Mesenteric fat pad (tissue), 1 donor: ENCODE measurements at regions not wholly inside any gene's neighbourhood (a gene's known extent, or its start where the extent isn't known, plus 50 kb on each side); places are given as distances from the start of the nearest gene placed in this dataset.
"Not testable (repeated sequence)": the region's sequence is repeated elsewhere in the genome, so short reads cannot be mapped to it uniquely, and the experiment has no call there.

Source experiments
- DNase-seq: peaks from one replicate; pipeline ENCODE4 v3.0.0-alpha.2; 2020; ENCODE audit warnings: low spot score
- donor health status: DM: yes; HTN: yes; CAD: no.

GRCh38 chr14:97978341-97978740, 1181.2 kb downstream of the VRK1 start:
- no peak for DNase-seq

- DNase-seq, result no peak
Measured at GRCh38 chr14:97993508-97994019, 1196.4 kb downstream of the VRK1 start.

DNA sequence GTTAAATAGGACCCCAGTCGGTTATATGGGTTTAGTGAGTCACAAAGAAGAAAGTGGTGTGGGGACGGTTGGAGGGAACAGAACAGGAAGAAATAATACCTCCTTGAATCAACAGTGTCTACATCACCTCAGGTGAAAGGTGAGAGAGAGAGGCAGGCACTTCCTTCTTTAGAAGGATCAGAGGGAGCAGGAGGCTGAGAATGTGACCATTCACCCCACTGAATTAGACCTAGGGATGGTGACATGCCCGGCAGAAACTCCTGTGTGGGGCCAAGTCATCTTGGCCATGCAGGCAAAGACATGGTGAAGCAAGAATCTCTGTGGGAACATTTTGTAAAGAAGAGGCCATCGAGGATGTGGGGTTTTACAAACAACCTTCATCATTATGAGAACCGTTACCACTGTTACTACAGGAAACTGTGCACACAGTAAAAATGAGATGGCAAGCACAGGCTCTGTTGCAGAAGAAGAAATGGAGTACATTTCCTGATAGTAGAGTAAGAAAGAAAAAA, 1196.9 kb downstream of the VRK1 start:
- no peak for DNase-seq

DNA sequence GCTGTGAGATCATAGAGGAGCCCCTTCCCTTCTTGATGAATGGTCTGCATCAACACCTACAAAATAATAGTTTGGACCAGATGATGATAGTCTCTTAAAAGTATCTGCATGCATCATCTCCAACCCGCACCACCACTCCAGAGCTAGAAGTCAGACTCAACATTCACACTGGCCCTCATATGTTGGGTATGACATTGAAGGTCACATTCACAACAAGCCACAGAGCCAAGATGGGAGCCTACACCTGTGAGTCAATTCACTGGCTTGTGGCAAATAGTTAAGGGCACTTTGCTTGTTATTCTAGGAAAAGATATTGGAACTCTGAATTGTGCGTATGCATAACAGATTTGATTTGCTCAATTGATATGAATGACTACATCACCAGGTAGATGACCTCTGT, 1197.9 kb downstream of the VRK1 start:
- no peak for DNase-seq

DNA sequence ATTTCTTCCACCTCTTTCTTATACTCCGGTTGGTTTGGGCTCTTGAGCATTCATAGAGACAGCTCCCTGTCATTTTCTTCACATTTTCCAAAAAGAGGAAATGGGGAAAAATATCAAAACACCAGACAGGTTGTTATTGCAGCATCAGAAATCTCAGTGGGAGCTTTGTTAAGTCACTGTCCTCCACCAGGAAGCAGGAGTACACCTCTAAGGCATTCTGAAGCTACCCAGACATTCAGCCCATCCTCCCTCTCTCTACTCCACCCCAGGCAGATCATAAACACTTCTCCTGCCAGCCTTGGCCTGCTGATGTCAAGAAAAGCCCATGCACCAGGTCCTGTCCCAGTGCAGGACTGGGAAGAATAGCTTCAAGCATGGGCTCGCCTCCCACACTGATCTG, 1198.3 kb downstream of the VRK1 start:
- DNase-seq, result no peak

GRCh38 chr14:98006008-98006407, 1208.8 kb downstream of the VRK1 start:
- DNase-seq, result no peak

DNA sequence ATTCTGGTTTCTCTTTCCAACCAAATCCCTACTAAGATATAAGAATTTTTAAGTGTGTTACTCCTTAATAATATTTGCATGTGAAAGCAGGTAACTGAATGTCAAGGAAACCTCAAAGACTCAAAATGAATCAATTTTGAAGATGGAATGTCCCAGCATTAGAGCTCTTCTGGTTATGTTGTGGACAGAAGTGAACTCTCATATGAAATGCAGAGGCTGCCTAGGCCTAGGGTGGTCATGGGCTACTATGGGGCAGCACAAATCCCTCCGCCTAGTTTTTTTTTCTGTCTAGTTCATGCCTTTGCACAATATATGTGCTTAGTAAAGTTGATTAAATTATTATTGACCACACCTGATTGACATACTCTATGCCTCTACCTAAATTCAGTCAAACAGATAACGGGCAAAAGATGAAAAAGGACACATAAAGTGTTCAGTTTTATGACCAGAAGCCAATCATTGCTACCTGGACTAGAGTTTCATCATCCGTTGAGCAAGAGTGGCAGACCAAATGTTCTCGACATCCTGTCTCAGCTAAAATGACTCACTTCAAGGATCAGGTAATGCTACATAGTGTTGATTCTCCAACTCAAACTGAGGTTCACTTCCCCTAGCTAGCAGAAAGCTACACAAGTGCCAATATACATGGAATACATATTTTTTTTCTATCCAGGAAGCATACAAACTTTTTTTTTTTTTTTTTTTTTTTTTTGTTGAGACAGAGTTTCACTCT, 1211.4 kb downstream of the VRK1 start:
- DNase-seq, result no peak

GRCh38 chr14:98009177-98009576, 1212.0 kb downstream of the VRK1 start:
- DNase-seq, result not testable (repeated sequence)

DNA sequence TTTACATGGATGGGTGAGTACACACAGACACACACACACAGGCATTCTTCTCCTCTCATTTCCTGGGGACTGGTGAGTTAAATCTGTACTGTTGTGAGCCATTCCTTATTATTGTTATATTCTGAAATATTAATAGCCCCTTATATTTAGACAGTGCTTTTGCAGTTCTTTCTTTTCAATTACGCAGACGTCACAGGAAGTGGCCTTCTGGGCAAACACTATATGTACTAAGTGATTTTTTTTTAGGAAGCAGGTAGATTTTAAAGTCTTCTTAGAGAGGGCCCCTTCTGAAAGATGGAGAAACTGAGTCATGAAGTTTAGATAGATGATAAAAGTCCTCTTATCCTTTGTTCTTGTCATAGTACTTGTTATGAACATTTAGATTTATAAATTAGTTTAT, 1213.6 kb downstream of the VRK1 start:
- DNase-seq, result no peak

DNA sequence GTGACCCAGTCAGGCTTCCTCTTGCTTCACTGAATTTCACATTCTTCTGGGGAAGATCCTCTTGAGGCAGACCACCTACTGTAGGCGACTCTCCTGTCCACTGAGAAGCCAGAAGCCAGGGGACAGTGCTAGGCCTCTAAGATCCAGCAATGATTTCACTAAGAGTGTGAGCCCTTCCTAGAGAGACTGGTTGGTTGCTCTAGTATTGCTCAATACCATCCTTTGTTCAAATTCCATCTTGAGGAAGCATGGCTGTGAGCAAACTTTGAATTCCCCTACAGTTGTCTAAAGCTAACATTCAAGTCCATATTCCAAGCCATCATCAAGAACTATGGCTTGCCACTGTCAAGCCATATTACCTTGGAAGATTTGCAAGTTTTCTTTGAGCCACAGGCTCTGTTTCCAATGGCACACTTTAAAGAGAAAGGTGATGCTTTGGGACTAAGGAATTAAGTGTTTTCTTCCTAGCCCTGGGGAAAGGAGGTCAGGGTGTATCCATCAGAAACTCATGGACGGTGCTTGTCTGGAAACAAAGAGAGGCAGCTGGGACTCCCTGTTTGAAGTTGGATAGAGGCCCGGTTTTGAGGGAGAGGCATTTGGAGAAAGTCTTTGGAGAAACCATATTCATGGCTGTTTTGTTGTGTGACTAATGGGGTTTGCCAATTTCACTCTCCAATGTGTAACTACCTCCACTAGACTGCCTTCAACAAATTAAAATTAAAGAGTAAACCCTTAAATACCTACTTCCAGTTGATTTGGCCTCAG, 1217.9 kb downstream of the VRK1 start:
- DNase-seq, result no peak

GRCh38 chr14:98015921-98016320, 1218.7 kb downstream of the VRK1 start:
- no peak for DNase-seq

- no peak for DNase-seq
Measured at GRCh38 chr14:98018628-98019027, 1221.4 kb downstream of the VRK1 start.

DNA sequence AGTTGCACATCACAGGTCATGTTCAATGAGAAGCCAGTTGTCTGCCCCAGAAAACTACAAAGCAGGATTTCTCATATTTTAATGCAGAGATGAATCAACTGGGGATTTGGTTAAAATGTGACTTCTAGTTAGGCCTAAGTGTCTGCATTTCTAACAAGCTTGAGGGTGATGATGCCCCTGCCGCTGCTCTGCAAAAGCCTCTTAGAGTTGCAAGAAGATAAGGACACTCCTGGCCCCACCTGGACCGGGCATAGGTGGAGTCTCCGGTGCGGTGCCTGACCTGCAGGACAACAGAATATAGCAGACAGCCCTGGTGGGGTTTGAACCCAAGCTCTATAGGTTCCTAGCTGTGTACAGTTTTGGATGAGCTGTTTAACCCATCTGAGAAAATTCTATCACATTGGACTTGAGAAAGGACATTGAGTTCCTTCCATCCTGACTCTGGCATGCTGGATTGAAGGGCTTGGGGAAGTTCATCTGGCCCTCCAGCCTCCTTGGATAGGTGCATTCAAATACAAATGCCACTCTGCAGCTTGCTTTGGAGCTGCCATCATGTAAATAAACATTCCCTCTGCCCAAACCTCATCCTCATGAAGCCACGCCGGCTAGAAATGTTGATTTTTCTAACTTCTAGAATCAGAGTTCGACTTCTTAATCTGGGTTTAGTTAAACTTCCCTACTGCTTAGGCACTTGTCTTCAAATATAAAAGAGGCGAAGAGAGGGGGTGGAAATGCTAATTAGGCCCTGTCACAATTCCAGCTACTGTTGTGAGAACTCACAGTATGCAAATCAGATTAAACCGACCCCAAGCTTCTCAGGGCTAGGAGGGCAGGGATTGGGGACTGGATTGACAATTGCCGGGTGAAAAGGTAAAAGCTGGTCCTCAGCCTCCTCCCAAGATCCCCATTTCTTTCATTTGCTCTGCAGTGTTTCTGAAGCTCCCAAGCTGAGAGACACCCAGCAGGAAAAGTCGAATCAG, 1225.6 kb downstream of the VRK1 start:
- no peak for DNase-seq

GRCh38 chr14:98028162-98028561, 1231.0 kb downstream of the VRK1 start:
- no peak for DNase-seq

GRCh38 chr14:98035396-98035795, 1236.6 kb downstream of the BCL11B start:
- DNase-seq, result no peak

DNA sequence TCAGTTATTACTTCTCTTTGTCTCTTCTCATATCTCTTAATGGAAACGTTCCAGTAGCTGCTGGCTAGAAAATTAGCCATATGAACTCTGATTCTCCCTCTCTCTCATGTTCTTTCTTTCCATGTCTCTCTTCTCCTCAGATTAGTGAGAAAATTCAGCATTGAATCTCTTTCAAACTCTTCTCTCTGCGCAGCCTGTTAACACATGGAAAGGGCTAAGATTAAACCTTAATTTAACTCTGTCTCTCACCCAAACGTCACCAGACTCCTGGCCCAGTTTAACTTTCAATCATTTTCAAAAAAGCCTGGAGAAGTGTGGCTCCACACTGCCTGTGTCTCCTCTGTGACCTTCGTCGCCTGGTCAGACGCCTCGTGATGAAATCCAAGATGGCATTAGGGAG, 1234.2 kb downstream of the BCL11B start:
- no peak for DNase-seq

GRCh38 chr14:98056946-98057345, 1215.1 kb downstream of the BCL11B start:
- no peak for DNase-seq

DNA sequence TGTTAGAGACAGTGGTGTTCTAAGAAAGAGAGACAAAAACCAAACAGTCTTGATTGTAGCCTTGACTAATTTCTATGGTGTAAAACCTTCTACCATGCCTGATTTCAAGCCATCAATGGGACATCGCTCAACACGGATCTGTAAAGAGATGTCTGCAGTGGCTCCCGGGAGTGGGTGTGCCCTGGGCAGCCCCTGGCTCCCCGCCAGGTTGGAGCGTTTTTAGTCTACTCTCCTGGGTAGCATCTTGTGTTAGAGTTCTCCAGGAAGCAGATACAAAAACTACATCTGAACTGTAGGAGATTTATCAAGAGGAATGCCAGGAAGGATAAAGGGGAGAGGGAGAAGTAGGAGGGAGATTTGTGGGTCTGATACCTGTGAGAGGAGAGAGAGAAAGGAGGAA, 1212.9 kb downstream of the BCL11B start:
- no peak for DNase-seq

DNA sequence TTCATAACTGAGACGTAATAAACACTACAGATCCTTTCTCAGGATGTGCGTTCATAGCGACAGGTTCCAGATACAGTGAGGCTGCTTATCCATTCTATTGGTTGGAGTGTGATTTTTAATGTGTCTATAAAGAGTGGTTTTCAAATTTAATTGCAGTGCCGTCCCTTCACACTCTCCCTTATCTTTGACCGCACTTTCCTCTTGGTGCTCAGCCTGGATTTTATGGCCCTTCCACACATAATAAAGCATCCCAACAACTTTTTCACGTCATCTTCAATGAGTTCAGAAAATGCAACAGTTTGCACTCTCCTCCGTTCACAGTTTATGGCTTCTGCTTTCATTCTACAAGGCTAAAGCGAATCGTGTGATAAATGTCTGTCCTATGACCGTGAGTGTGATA, 1209.9 kb downstream of the BCL11B start:
- no peak for DNase-seq

GRCh38 chr14:98069712-98070171, 1202.3 kb downstream of the BCL11B start:
- no peak for DNase-seq

DNA sequence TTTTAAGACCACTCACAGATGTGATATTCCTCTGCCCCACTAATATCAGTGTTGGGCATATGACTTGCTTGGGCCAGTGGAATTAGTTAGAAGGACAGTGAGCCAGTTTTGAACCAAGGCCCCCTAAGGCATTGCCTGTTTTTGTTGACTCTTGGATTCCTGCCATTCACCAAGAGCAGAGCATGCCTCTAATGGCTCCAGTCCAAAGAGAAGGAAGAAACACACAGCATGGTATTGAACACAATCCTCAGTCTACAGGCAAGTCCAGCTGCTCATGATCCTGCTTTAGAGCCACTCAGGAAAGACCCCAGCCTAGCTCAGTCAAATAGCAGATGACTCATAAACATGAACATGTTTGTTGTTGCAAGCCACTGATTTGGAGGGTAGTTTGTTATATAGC, 1201.5 kb downstream of the BCL11B start:
- no peak for DNase-seq
